OCI-LY7 (cell line): ENCODE measurements at regions not wholly inside any gene's neighbourhood (a gene's known extent, or its start where the extent isn't known, plus 50 kb on each side); places are given as distances from the start of the nearest gene placed in this dataset.

Experiments used
- BruUV-seq: library from RNA; stranded (reverse); fragments of 400-500 nt; replicated peaks from 2 replicates; lab custom pipeline; 2021; lab: Mats Ljungman, UMichigan
- CTCF ChIA-PET: fragments of 300-600 bp; sonication (Branson Sonifier 250); formaldehyde crosslinking; loops from one replicate; lab custom pipeline; 2022; ENCODE audit warnings: antibody characterized with exemption; ENCODE audit not compliant: unreplicated experiment; lab: Charles Lee
- POLR2A ChIA-PET: fragments of 300-600 bp; sonication (Branson Sonifier 250); formaldehyde crosslinking; loops from one replicate; lab custom pipeline; 2022; ENCODE audit warnings: antibody characterized with exemption; lab: Charles Lee
- DNase-seq: peaks from one replicate; pipeline ENCODE4 v3.0.0-alpha.2; 2015; ENCODE audit warnings: low spot score
- H2AFZ ChIP-seq: fragments of 200-600 bp; sonication (generic), shearing (Covaris generic); 2 replicates; pipeline ENCODE4 v1.6.1; 2014; ENCODE audit warnings: mild to moderate bottlenecking, antibody characterized with exemption, low read length, moderate library complexity
- H3K27ac ChIP-seq: fragments of 200-600 bp; sonication (generic); 2 replicates; pipeline ENCODE4 v1.5.1; 2014; ENCODE audit warnings: mixed run types, low read depth, mild to moderate bottlenecking, moderate library complexity, low read length, inconsistent platforms; ENCODE audit not compliant: poor library complexity, severe bottlenecking
- H3K36me3 ChIP-seq: fragments of 200-600 bp; sonication (generic); 2 replicates; pipeline ENCODE4 v1.6.1; 2014; ENCODE audit warnings: mild to moderate bottlenecking, antibody characterized with exemption, low read length, moderate library complexity, mixed read lengths; ENCODE audit not compliant: insufficient read depth
- H3K4me1 ChIP-seq: fragments of 200-600 bp; sonication (generic); 2 replicates; pipeline ENCODE4 v1.5.1; 2014; ENCODE audit warnings: mild to moderate bottlenecking, low read length; ENCODE audit not compliant: insufficient read depth, poor library complexity, severe bottlenecking
- H3K4me2 ChIP-seq: fragments of 200-600 bp; sonication (generic); 2 replicates; pipeline ENCODE4 v1.6.1; 2014; ENCODE audit warnings: mild to moderate bottlenecking, low read length
- H3K4me3 ChIP-seq: fragments of 200-600 bp; sonication (generic); 2 replicates; pipeline ENCODE4 v1.5.1; 2014; ENCODE audit warnings: mild to moderate bottlenecking, low read depth, low read length; ENCODE audit not compliant: poor library complexity, severe bottlenecking
- H3K79me2 ChIP-seq: fragments of 200-600 bp; sonication (generic); 2 replicates; pipeline ENCODE4 v1.6.1; 2016; ENCODE audit warnings: low read depth, mild to moderate bottlenecking, low read length, moderate library complexity, mixed read lengths; ENCODE audit not compliant: insufficient read depth
- H3K9me2 ChIP-seq: fragments of 200-600 bp; sonication (generic); 2 replicates; pipeline ENCODE4 v1.6.1; 2016; ENCODE audit warnings: mild to moderate bottlenecking, low read length, mixed read lengths; ENCODE audit not compliant: insufficient read depth
- H3K9me3 ChIP-seq: fragments of 200-600 bp; sonication (generic); 2 replicates; pipeline ENCODE4 v1.6.1; 2014; ENCODE audit warnings: mild to moderate bottlenecking, mixed run types, low read length, mixed read lengths
- H4K20me1 ChIP-seq: fragments of 200-600 bp; sonication (generic); 2 replicates; pipeline ENCODE4 v1.6.1; 2014; ENCODE audit warnings: mild to moderate bottlenecking, antibody characterized with exemption, low read length, moderate library complexity, mixed read lengths; ENCODE audit not compliant: insufficient read depth
- CTCF ChIP-seq: fragments of 200-600 bp; sonication (generic); conservative IDR thresholded peaks from 2 replicates; pipeline ENCODE4 v1.5.1; 2014; ENCODE audit warnings: mild to moderate bottlenecking, antibody characterized with exemption, low read length, moderate library complexity, mixed read lengths
- EZH2phosphoT487 ChIP-seq: fragments of 200-600 bp; sonication (generic); IDR thresholded peaks from 2 replicates; pipeline ENCODE4 v1.6.1; 2018; ENCODE audit warnings: low read depth, borderline replicate concordance, mild to moderate bottlenecking, mixed run types, antibody characterized with exemption, low read length, moderate library complexity, mixed read lengths
- intact Hi-C: fragments of 100-400 bp; cut with micrococcal nuclease; formaldehyde crosslinking; loops from one replicate; pipeline ENCODE4 v1.10.0; 2022; ENCODE audit not compliant: unreplicated experiment

- ChIA-PET POLR2A (no interaction called here), CTCF (no interaction called here)
- TF ChIP-seq EZH2phosphoT487: no peak
- no peak for TF ChIP-seq CTCF
- Histone ChIP-seq H2AFZ (no peak overlapping the region), H3K4me2 (no peak overlapping the region), H3K9me2 (no peaks in the 10 kb centered on the region), H3K9me3 (no peaks in the 10 kb centered on the region), H4K20me1 (no peaks in the 10 kb centered on the region), H3K4me3 (no peak overlapping the region), H3K79me2 (no peaks in the 10 kb centered on the region), H3K36me3 (no peaks in the 10 kb centered on the region), H3K4me1 (no peaks in the 10 kb centered on the region), H3K27ac (no peak overlapping the region)
- intact Hi-C loops: no loop called here
- no TSS peak for BruUV-seq
- DNase-seq: no peak
Observed at GRCh38 chr11:134624166-134624920, 212.3 kb upstream of the B3GAT1 start.

- Histone ChIP-seq H3K9me2 (no peaks in the 10 kb centered on the region), H3K4me2 (no peak overlapping the region), H3K4me3 (no peak overlapping the region), H3K27ac (no peak overlapping the region), H3K79me2 (no peaks in the 10 kb centered on the region), H4K20me1 (no peaks in the 10 kb centered on the region), H3K4me1 (no peaks in the 10 kb centered on the region), H3K36me3 (no peaks in the 10 kb centered on the region), H2AFZ (no peak overlapping the region), H3K9me3 (no peaks in the 10 kb centered on the region)
- CTCF ChIA-PET: no interaction called here
- BruUV-seq: no TSS peak
- intact Hi-C loops: no loop called here
- no peak for DNase-seq
- TF ChIP-seq CTCF (no peak), EZH2phosphoT487 (no peak)
- POLR2A ChIA-PET: no interaction called here
Observed at GRCh38 chr11:134623711-134624110, 211.7 kb upstream of the B3GAT1 start.

- Histone ChIP-seq H3K9me3 (no peaks in the 10 kb centered on the region), H4K20me1 (no peaks in the 10 kb centered on the region), H3K36me3 (no peaks in the 10 kb centered on the region), H3K4me3 (no peak overlapping the region), H3K4me2 (no peak overlapping the region), H3K9me2 (no peaks in the 10 kb centered on the region), H3K79me2 (no peaks in the 10 kb centered on the region), H2AFZ (no peak overlapping the region), H3K4me1 (no peaks in the 10 kb centered on the region), H3K27ac (no peak overlapping the region)
- POLR2A ChIA-PET: no interaction called here
- TF ChIP-seq EZH2phosphoT487: no peak
- no peak for TF ChIP-seq CTCF
- DNase-seq: no peak
- BruUV-seq: no TSS peak
- CTCF ChIA-PET: no interaction called here
- intact Hi-C loops: no loop called here
Observed at GRCh38 chr11:134622458-134622857, 210.4 kb upstream of the B3GAT1 start.
